GM12874 (cell line): ENCODE measurements at regions not wholly inside any gene's neighbourhood (a gene's known extent, or its start where the extent isn't known, plus 50 kb on each side); places are given as distances from the start of the nearest gene placed in this dataset.

ENCODE experiments used
- TF ChIP-seq, protein P1 (sequence below): IDR thresholded peaks from 2 replicates; pipeline ENCODE4 v1.5.1; 2011; ENCODE audit warnings: low read depth, mild to moderate bottlenecking, control low read depth, low read length, moderate library complexity; ENCODE audit not compliant: insufficient read depth

GRCh38 chr2:196335221-196335634, 163.8 kb upstream of the STK17B start:
- TF ChIP-seq, protein P1, sequence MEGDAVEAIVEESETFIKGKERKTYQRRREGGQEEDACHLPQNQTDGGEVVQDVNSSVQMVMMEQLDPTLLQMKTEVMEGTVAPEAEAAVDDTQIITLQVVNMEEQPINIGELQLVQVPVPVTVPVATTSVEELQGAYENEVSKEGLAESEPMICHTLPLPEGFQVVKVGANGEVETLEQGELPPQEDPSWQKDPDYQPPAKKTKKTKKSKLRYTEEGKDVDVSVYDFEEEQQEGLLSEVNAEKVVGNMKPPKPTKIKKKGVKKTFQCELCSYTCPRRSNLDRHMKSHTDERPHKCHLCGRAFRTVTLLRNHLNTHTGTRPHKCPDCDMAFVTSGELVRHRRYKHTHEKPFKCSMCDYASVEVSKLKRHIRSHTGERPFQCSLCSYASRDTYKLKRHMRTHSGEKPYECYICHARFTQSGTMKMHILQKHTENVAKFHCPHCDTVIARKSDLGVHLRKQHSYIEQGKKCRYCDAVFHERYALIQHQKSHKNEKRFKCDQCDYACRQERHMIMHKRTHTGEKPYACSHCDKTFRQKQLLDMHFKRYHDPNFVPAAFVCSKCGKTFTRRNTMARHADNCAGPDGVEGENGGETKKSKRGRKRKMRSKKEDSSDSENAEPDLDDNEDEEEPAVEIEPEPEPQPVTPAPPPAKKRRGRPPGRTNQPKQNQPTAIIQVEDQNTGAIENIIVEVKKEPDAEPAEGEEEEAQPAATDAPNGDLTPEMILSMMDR, result no peak

GRCh38 chr2:196336207-196336606, 164.8 kb upstream of the STK17B start:
- TF ChIP-seq, protein P1, result no peak

DNA sequence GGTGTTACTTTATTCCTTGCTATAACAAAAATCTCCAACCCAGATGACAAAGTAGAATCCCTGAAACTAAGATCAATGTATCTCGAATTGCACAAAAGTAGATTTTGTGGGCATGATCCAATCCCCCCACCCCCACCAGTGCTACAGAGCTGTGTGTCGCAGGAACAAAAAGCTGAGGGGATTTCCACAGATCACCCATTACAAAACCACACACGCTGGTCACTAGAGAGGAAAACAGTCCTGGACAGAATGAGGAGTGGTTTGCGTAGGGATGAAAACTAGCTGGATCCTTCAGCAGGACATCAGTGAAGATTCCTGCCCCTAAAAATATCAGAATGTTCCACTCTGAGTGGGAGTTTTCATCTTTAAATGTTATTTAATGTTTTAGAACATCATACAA, 165.3 kb upstream of the STK17B start:
- TF ChIP-seq, protein P1, result no peak

- TF ChIP-seq, protein P1, result no peak
These were observed 166.0 kb upstream of the STK17B start for GRCh38 chr2:196337208-196337953.

GRCh38 chr2:196338440-196338839, 167.1 kb upstream of the STK17B start:
- TF ChIP-seq, protein P1, result no peak

- TF ChIP-seq, protein P1, result no peak
These were observed 170.0 kb upstream of the STK17B start for GRCh38 chr2:196341277-196341841.

- TF ChIP-seq, protein P1, result no peak
These were observed 173.0 kb upstream of the STK17B start for GRCh38 chr2:196344397-196344796.
